AML-193 (cell line): ENCODE measurements at regions not wholly inside any gene's neighbourhood (a gene's known extent, or its start where the extent isn't known, plus 50 kb on each side); places are given as distances from the start of the nearest gene placed in this dataset.
A peak's percentile ranks its signal among the peaks of the same experiment; 100 is the strongest.

Experiments used
- DNase-seq, 2 experiments: peaks; one replicate each; lab custom pipeline; 2025; lab: John Stamatoyannopoulos, UW

DNA sequence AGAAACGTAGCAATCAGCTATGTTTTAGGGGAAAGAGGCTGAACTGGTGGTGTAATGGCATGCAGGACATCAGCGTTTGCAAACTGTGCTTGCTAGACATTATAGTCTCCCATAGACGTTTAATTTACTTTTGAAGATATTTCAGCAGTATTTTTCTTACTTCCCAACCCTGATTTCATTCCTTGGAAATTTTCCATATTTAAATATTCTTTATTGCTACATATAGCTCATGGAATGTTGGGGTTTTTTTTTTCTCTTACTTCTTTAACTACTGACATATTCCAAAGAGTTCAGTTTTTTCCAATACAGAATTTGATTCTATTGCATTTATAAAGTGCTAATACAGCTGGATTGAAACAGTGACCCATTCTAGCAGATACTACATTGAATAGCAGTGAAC is 694.4 kb upstream of the CITED2 start:
- DNase-seq = no peak

DNA sequence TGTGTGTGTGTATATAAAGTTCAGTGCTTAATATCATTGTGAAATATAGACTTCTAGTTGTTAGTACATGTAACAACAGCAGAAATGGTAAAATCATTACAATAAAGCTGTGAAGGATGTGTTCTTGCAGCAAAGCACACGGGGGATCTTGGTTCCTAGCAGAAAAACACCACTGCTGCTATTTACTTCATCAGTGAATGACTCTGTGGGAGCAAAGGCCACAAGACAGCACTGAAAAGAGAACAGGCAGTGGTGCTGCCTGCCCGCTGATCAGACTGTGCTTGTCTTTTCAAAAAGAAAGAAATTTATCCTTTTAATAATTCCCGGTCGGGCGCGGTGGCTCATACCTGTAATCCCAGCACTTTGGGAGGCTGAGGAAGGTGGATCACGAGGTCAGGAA is 689.9 kb upstream of the CITED2 start:
- no peak for DNase-seq

DNA sequence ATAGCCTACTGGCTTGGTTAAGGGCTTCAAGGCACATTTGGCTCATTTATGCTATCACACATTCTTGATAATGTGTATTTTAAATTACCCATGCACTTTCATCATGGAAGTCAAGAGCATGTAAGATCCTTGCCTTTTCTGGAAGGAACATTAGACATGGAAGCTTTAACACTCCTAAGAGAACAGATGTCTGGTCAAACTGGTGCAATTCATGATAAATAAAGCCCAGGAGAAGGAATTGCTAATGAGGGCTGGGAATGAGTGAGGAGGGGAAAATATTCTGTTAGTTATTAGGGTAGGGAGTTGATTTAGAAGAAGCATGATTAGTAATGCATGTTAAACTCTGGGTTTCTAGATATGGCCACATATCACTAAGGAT is 688.6 kb upstream of the CITED2 start:
- no peak for DNase-seq

DNA sequence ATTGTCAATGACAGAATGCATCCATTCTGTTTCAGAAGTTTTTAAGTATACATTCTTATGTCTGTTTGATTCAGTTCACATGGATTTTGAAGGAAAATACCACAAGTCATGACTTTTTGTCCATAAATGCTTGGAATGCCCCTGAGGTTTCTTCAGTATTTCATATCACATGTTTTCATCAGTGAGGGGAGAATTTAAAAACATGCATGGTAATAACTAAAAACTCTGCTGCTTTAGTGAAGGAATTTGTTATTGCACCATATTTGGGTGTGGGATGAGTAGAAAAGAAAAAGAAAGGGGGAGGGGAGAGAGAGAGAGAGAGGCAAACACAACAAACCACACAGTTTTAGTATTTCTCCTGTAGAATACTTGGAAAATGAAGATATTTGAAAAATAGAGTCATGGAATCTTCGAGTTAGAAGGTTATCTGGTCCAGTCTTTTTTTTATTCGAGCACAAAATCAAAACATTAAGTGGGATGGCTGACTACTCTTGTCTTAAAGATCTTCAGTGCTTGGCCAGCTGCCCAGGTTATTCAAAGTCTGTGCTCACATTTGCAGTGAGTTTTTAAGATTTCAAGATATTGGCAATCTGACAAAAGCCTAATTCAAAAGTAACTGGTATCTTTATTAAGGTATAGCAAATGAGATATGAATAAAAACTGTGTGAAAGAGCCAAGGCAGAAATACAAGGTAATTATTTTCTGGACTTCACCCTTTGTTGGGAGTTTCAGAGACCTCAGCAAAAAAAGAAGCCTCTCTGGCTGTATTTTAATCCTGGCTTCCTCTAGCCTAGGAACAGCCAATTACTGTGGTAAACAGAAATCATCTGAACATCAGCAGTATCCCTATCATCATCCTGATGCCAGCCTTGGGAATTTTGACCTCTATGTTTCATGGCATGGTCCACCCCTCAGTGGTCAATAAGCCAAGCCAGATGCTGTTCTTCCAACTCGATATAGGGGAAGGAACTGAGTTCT is 687.9 kb upstream of the CITED2 start:
- no peak for DNase-seq

DNA sequence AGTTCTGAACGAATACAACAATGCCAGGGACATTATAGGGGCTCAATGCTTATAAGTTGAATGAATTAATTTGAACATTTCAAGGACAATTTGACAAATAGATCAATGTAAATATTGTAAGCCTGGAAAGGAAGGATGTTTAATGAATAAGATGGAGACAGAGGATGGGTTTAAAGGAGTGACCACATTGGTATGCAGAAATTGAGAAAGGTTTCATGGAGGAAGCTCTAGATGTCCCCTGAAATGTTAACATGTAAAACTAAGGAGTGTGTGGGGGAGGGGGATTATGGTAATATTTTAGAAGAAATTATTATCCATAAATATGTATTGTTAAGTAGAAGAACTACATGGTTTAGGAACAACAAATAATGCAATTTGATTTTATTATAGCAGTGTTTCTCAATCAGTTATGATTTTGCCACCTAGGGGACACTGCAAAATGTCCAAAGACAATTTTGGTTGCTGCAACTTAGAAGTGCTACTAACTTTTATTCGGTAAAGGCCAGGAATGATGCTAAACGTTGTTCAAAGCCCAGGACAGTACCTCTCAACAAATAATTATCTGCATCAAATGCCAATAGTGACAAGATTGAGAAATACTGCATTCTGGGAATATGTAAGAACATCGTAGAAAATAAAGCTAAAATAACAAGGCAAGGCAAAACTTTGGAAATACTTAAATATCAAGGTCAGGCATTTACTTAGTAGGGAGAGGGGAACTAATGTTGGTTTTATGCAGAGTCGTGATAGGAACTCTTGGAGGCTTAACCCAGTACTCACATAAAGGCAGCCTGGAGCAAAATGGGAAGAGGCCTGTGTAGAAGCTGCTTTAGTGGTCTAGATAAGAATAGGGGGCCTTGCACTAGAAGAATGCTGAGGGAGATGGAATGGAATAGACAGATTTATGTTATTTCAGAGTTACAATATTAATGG is 686.9 kb upstream of the CITED2 start:
- DNase-seq = no peak

DNA sequence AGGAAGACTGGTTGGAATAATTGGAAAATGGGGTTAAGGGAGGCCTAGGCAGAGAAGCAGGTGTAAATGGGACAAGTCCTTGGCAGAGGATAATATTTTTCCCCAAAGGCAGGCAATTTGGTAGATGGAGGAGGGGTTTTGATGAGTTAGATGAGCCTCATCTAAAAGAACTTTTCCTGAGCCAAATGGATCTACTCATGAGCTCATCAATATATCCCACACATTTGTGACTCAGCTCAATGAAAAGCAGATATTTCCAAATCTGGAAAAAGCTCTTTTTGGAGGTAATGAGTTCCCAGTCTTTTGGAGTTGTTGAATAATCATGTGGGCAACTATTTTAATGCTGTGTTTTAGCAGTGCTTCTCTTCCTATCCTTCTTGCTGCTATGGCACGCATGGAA is 685.5 kb upstream of the CITED2 start:
- no peak for DNase-seq

DNA sequence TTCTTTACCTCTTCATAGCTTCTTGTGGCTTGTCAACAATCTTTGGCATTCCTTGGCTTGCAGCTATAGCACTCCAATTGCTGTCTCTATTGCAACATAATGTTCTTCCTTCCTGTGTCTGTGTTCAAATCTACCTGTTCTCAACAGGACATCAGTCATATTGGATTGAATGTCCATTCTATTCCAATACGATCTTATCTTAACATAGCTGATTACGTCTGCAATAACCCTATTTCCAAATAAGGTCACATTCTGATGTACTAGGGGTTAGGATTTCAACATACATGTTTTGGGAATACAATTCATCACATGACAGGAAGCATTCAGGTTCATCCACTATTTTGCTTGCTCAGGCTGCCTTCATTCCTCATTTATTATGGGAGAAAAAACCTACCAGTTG is 684.4 kb upstream of the CITED2 start:
- DNase-seq = no peak

DNA sequence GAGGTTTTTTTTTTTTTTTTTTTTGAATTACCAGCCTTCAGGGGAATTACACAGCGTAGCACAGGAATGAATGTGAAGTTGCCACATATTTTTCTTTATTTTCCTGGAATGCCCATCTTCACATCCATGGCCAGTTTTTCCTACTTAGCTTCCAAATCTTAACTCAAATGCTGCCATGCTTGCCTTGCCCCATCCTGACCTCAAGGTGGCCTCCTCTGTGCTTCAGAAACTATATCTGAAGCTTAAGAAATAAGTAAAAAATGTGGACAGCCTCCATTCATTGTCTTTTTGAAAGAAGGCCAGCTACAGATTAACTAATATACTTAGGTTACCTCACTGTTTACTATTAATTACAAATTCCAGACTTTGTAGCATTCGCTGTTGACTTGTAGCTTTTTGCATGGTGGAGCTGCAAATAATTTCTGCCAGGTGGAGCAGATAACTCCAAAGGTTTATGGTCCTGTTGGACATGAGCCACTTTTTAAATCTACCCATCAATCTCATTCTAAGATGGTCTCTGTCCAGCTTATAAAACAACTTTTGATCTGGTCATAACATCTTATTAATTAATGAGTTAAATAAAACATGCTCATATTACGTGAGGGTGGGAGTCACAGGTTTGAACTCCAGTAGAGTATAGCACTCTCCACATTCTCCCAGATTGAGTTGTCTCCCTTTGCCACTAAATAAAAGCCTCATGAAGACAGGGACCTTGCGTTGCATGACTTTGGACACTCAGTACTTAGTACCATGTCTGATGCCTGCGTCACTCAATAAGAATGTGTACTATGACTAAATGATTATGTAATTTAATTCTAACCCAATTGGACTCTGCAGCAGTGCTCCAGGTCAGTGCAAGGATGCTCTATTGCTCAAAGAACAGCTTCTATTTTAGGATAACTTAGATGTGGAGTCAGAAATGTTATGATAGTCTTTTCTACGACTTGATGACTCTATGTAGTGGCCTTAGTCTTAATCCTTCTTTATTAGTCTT is 678.6 kb upstream of the CITED2 start:
- peak; percentile 42 to 43 for DNase-seq

DNA sequence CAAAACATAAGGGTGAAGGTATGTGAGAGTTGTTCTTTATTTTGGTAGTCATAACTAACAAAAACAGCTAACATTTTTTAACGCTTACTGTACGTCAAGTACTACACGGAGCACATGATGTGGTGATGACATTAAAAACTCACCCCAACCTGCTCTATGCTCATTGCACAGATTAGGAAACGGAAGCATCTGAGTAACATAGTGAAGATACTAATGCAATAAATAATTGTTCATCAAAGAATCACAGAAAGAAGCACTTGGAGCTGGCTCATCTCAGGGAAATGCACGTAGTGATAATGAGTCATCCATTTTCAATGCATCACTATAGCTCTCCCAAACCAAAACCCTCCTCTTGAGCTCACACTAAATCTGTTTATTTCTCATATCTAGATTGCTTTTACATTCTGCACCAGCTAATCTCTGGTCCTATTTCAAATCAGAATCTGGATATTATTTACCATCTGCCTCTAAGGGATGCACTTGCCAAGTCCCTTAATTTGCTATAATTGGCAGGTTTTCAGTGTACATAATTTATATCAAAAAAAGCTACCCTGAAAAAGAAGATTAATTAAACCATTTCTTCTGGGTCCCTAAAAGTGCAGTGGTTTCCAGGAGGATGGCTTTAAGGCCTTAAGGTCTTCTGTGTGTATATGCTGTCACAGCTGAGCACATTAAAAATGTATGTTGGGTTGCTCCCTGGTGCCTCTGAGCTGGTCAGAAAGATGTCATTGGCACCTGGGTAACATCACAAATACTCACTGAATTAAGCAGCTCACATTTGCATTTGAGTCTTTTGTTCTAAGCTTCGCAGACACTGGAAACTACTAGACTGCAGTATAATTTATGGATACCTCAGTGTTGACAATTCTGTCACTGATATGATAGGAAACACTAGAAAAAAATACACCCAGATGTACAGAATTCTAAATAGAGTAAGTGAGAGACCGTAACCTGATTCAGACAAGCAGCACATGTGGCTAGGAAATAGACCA is 677.4 kb upstream of the CITED2 start:
- no peak for DNase-seq

DNA sequence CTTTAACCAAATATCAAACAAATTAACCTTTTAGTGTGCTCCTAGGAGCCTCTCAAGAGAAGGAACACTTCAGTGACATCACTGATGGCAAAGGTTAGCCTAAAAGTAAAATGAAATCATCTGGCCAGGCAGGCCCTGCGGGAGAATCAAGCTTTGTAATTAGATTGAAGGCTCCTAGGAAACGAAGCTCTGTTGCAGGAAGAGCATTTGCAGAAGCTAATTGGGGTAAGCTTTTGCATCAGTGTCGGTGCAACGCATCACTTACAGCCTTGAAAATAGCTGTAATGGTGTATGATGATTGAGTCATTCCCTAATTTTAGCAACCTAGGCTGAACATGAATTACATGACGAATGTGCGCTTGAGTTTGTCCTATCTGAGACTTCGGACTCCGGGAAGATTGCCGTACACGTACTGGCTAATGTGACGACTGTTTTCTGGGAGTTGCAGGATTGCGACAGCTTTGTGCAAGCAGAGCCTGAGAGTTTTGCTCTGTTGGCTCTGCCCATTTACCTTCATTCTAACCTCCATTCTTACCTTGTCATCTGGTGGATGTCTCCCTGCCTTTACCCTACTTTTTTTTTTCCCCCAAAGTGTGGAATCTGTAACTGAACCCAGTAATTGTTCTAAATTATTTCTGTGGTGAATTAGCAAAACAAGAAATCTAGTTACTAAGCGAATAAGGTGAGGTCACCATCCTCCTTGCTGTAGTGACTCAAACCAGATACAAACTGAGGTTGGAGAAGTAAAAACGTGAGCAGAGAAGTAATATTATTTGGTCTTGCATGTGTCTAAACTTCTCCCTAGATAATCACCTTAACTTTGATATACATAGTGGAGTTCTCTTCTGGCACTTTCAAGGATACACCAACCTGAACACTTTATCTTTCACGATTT is 675.9 kb upstream of the CITED2 start:
- DNase-seq = no peak

DNA sequence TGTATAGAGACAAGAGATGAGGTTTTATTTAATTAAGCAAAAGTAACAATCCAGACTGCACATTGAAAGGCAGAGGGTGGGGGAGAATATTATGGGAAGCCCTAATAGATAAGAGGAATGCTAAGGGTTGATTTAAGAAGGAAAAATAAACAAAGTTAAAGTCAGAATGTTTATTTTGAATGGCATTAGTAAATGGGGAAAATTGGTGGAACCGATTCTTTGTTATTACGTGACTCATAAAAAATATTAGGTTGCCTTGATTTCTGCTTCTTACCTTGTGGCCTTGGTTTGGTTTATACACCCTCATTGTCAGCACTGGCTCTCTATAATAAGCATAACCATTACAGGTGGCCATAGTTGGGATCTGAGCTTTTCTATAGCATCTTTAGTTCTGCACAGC is 674.8 kb upstream of the CITED2 start:
- DNase-seq = no peak

DNA sequence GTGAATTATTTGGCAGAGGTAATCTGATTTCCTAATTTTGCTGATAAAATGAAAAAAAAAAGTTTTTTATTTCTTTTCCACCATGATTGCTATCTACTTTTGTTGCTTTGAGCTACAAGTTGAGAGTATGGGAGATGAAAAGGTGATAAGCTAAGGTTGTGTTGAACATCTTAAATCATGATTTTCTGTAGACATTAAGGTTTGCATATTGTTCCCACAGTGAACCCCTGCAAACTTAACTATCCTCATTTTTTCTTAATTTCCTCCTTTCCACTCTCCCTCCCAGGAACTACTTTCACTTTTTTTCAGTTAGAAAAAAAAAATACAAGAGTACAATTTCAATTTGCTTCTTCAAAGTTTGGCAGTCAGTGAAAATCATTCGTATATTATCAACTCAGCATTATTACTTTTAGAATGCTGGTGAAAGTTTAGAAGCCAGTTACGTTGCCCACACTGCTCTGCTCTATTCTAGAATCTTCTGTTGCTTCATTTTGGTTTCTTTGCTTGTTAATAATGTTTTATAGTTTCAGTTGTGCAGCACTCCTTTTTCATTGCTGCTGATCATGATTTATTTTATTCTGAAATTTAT is 673.8 kb upstream of the CITED2 start:
- no peak for DNase-seq

DNA sequence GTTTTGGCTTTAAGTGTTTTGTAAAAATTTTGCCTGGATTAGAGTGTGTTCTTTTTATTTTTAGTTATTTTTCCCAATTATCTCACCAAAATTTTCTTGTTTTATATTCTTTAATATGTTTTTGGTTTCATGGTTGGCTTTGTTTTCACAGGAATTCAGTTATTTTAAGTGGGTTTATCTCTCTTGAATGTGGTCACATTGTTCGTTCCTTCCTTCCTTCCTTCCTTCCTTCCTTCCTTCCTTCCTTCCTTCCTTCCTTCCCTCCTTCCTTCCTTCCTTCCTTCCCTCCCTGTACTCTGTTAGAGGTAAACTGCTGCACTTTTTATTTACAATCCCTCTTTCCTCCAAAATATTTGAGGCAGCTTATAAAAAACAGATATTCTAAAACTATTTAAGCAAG is 672.9 kb upstream of the CITED2 start:
- no peak for DNase-seq

DNA sequence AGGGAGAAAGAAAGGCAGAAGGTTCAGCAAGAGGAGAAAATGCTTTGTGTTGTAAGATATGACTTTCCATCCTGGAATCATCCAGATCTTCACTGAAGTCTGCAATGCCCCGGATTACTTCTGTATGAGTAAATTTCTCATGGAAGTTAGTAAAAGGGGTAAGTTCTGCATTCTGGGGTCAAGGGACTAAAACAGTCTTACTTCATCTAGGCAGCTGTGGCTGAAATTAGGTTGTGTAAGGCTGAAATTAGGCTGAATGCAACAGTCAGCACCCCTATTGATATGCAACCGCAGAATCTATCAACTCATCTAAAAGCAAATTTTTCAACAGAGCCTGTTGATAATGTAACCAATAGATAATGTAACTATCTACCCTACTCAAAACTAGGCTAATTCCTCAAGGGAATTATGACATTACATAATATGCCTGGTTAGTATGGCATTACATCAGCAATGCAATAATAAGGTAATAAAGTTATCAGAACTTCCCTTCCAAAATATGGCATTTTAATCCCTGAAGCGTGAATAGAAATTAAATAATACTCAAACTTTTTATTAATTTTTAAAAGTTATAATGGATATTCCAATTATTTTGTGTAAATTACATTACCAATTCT is 671.7 kb upstream of the CITED2 start:
- peak; percentile 65 to 67 for DNase-seq

DNA sequence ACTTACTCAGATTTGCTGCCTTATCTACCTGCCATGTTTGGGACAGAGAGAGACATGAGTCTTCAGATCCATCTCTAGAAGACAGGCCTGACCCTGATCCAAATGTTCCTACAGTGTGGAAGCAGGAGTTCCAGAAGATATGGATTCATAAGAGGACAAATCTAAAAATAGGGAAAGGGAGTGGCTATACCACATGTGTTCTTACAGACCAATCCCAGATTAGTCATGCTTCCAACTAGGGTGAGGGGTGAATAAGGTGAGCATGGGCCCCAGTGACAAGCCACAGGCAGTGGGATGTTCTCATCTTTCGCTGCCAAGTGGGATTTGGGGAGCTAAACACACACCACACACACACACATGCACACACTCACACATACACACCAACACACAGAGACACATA is 670.7 kb upstream of the CITED2 start:
- no peak for DNase-seq

DNA sequence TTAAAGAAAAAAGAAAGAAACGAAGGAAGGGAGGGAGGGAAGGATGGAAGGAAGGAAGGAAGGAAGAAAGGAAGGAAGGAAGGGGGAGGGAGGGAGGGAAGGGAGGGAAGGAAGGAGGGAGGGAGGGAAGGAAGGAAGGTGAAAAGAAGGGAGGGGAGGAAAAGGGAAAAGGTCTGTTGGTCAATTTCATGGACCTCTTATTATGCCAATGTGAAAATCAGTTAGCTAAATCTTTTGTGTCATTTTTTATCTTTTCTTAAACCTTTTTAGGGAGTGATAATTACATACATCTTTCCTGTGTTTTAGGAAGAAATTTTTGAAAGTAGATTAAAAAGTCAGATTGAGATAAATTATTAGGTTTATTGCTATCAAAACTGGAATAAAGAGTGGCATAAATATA is 670.2 kb upstream of the CITED2 start:
- DNase-seq = no peak

DNA sequence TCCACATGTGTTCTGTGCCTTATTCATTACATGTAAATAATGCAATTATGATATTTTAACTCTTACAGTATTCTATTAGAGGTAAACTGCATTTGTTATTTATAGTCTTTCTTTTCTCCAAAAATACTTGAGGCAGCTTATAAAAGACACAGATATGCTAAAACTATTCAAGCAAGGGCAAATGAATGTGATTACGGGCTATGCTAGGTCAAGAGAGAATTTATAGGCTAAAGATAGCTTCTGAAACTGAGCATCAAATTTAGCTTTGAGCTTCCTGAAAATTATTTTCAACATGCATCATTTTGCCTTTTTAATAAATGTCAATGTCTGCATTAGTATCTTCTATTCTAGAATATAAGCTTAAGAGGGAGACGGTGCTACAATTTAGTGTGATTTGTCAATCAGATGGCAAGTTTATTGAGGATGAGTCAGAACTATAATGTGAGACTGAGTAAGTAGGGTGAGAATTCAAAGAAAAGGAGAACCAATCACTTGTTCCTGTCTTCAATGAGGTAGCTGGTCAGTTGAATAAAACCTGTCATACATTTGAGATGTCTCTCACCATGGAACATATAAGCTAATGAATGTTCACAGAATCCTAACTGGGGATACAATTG is 669.4 kb upstream of the CITED2 start:
- peak; percentile 16 to 17 for DNase-seq

DNA sequence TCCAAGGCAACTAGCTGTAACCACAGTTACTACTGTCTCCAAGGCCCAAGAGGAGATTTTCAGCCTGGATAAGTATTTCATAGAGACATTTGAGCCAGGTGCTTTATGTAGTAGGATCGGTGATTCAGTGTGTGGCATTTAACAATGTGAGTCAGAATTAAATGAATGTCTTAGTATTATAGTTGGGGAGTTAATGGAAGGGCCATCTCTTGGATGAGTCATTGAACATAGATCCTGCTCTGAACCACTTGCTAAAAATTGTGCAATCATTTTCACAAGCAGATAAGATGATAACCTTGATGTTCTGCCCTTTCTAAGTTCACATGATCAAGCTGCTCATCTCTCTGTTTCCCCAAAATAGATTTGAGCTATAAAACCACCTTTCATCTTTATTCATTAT is 668.9 kb upstream of the CITED2 start:
- DNase-seq = peak; percentile 39 to 52
